SK-N-MC (cell line): ENCODE measurements at regions not wholly inside any gene's neighbourhood (a gene's known extent, or its start where the extent isn't known, plus 50 kb on each side); places are given as distances from the start of the nearest gene placed in this dataset.

ENCODE experiments used
- DNase-seq: peaks from one replicate; pipeline ENCODE4 v3.0.0-alpha.2; 2011; ENCODE audit warnings: low read depth, low spot score
- H3K27ac ChIP-seq: fragments of 200-600 bp; sonication (generic); 2 replicates; pipeline ENCODE4 v1.5.1; 2016; ENCODE audit warnings: mixed run types
- H3K36me3 ChIP-seq: fragments of 200-600 bp; sonication (generic); 2 replicates; pipeline ENCODE4 v1.6.1; 2017; ENCODE audit warnings: antibody characterized with exemption, low read length, mixed read lengths; ENCODE audit not compliant: insufficient read depth
- H3K4me3 ChIP-seq: fragments of 200-600 bp; sonication (generic); 2 replicates; pipeline ENCODE4 v1.5.1; 2016
- H3K9ac ChIP-seq: fragments of 200-600 bp; sonication (generic); 2 replicates; pipeline ENCODE4 v1.8.0; 2017; ENCODE audit warnings: mixed run types, mixed read lengths; ENCODE audit not compliant: insufficient read length
- H3K9me3 ChIP-seq: fragments of 200-600 bp; sonication (generic); 2 replicates; pipeline ENCODE4 v1.6.1; 2017; ENCODE audit warnings: low read depth, mild to moderate bottlenecking, antibody characterized with exemption, low read length, moderate library complexity, mixed read lengths
- EZH2 ChIP-seq: fragments of 200-600 bp; sonication (generic); IDR thresholded peaks from one replicate; pipeline ENCODE4 v1.6.1; 2017; ENCODE audit warnings: antibody characterized with exemption
- FOXP2 ChIP-seq: optimal IDR thresholded peaks from 2 replicates; pipeline ENCODE3; 2011; ENCODE audit warnings: mild to moderate bottlenecking, moderate library complexity; ENCODE audit not compliant: insufficient read depth; ENCODE audit errors: extremely low read length, control extremely low read depth
- POLR2AphosphoS5 ChIP-seq: IDR thresholded peaks from 2 replicates; pipeline ENCODE4 v1.6.1; 2012; ENCODE audit warnings: mild to moderate bottlenecking, low read depth, low read length, borderline replicate concordance

- no peak for DNase-seq
- H3K4me3 ChIP-seq = no peak overlapping the region
- H3K9me3 ChIP-seq = no peaks in the 10 kb centered on the region
- no peaks in the 10 kb centered on the region for H3K36me3 ChIP-seq
- no peak overlapping the region for H3K9ac ChIP-seq
- H3K27ac ChIP-seq = no peak overlapping the region
- no peak for TF ChIP-seq FOXP2
- no peak for TF ChIP-seq POLR2AphosphoS5
- no peak for TF ChIP-seq EZH2
Measured at GRCh38 chr5:14958188-14958587, 86.6 kb upstream of the ANKH start.

DNA sequence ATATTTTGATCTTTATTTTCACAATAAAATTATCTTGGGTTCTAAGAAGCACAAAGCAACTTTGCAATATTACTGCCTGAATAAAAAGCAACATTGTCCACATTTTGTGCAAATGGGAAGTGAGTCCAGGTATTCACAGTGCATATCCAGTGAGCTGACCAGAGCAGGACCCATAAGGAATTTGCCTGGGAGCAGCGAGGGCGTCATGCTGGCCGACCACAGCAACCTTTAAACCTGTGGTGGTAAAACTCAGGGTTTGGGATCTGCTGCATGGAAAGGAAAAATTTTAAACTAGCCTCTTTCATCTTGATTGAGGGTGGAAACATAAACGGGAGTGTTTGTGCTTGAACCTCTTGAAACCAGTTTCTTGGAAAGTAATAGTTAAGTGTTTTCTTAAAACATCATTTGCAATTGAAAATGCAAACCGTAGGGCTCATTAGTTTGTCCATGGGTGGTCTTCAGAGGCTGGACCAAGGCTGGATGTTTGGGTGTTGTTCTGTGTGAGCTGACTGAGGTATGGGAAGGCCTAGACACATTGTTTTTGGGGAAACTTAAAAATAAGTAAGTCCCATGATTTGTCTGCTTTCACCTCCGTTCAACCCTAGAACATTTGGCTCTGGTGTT, 85.0 kb upstream of the ANKH start:
- TF ChIP-seq EZH2 = no peak
- TF ChIP-seq FOXP2 = no peak
- no peak for TF ChIP-seq POLR2AphosphoS5
- no peak overlapping the region for H3K9ac ChIP-seq
- H3K9me3 ChIP-seq = no peaks in the 10 kb centered on the region
- no peak for DNase-seq
- H3K4me3 ChIP-seq = no peak overlapping the region
- H3K36me3 ChIP-seq = no peaks in the 10 kb centered on the region
- H3K27ac ChIP-seq = no peak overlapping the region

- no peak for TF ChIP-seq EZH2
- no peak for TF ChIP-seq FOXP2
- TF ChIP-seq POLR2AphosphoS5 = no peak
- H3K9me3 ChIP-seq = no peaks in the 10 kb centered on the region
- H3K27ac ChIP-seq = no peak overlapping the region
- no peak overlapping the region for H3K9ac ChIP-seq
- H3K4me3 ChIP-seq = no peak overlapping the region
- H3K36me3 ChIP-seq = no peaks in the 10 kb centered on the region
- no peak for DNase-seq
Measured at GRCh38 chr5:14954616-14955343, 83.2 kb upstream of the ANKH start.

GRCh38 chr5:14954216-14954615, 82.6 kb upstream of the ANKH start:
- Histone ChIP-seq H3K4me3 (no peak overlapping the region), H3K9me3 (no peaks in the 10 kb centered on the region), H3K27ac (no peak overlapping the region), H3K36me3 (no peaks in the 10 kb centered on the region), H3K9ac (no peak overlapping the region)
- DNase-seq = no peak
- TF ChIP-seq EZH2 = no peak
- no peak for TF ChIP-seq FOXP2
- TF ChIP-seq POLR2AphosphoS5 = no peak

DNA sequence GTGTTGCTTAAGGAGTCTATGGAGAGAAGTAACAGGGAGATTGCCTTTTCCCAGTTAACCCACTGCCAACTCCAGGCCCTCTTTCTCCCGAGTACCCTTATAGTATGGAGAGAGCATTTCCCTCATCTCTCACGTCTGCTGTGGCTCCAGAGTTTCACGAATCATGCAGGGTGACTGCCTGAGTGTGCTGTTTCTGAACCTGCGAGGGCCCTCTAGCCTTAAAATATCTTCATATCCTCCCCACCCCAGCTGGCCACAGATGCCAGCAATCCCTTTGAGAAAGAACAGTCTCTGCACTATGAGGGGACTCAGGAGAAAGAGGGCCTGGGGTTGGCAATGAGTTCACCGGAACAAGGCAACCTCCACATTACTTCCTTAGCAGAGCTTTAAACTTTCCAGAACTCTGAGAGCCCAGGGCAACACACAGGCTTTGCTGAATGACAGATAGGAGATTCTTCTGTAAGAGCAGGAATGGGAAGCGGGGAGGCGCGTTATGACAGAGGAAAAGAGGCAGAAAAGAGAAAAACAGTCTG, 81.6 kb upstream of the ANKH start:
- Histone ChIP-seq H3K9ac (no peak overlapping the region), H3K9me3 (no peaks in the 10 kb centered on the region), H3K4me3 (no peak overlapping the region), H3K27ac (no peak overlapping the region), H3K36me3 (no peaks in the 10 kb centered on the region)
- no peak for TF ChIP-seq EZH2
- TF ChIP-seq FOXP2 = no peak
- TF ChIP-seq POLR2AphosphoS5 = no peak
- DNase-seq = no peak

DNA sequence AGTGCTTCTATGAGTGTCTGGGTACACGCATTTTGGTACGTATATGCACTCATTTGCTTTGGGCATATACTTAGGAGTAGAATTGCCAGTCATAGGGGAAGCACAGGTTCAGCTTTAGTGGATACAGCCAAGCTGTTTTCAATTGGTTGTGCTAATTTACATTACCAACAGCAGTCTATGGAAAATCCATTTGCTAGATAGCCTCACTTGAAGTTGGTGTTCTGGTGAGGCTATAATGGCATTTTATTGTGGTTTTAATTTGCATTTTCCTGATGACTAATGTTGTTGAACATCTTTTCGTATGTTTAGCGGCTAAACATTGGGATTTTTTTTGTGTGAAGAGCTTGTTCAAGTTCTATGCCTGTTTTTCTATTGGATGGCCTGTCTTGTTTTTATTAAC, 76.8 kb upstream of the ANKH start:
- Histone ChIP-seq H3K4me3 (no peak overlapping the region), H3K27ac (no peak overlapping the region), H3K9me3 (no peaks in the 10 kb centered on the region), H3K9ac (no peak overlapping the region), H3K36me3 (no peaks in the 10 kb centered on the region)
- TF ChIP-seq POLR2AphosphoS5 = no peak
- TF ChIP-seq FOXP2 = no peak
- no peak for TF ChIP-seq EZH2
- no peak for DNase-seq

DNA sequence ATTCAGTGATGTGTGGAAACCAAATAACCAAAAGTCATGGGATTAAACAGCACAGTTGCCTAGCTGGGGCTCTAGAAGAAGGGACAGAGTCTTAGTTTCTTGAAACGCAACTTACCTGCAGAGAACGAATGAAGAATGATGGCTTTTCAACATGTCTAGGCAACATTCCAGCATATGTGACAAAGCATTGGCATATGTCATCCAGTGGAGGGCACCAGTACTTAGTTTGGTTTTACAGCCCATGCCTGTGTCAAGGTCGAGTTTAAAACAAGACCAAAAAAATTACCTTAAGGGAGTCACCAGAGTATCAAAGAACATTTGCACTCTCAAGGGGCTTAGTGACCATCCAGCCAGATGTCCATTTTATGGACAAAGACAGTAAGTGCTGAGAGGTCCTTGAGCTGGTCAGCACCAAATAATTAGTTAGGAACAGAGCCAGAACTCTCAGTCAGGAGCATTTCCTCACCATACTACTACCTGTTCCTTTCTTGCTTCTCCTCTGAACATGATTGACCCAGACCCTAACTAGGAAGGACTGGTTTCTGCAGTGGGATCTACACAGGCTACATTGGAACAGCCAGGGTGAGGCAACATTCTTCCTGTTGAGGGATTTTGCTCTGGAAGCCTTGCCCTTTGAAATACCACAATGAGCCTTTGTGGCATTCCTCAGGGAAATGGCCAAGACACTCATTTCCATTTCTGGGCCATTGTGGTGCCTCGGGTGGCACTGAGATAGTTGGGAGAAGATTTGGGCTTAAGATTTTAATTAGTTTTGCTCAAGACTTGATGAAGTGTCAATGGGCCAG, 75.4 kb upstream of the ANKH start:
- TF ChIP-seq FOXP2 = no peak
- TF ChIP-seq EZH2 = no peak
- no peak for TF ChIP-seq POLR2AphosphoS5
- DNase-seq = no peak
- H3K4me3 ChIP-seq = no peak overlapping the region
- H3K9ac ChIP-seq = no peak overlapping the region
- no peaks in the 10 kb centered on the region for H3K36me3 ChIP-seq
- H3K27ac ChIP-seq = no peak overlapping the region
- H3K9me3 ChIP-seq = no peaks in the 10 kb centered on the region

GRCh38 chr5:14945450-14945849, 73.9 kb upstream of the ANKH start:
- Histone ChIP-seq H3K4me3 (no peak overlapping the region), H3K9me3 (no peaks in the 10 kb centered on the region), H3K36me3 (no peaks in the 10 kb centered on the region), H3K9ac (no peak overlapping the region), H3K27ac (no peak overlapping the region)
- no peak for DNase-seq
- TF ChIP-seq FOXP2 (no peak), POLR2AphosphoS5 (no peak)
